Cardiac muscle cell (in vitro differentiated cells and primary cell): ENCODE measurements at regions not wholly inside any gene's neighbourhood (a gene's known extent, or its start where the extent isn't known, plus 50 kb on each side); places are given as distances from the start of the nearest gene placed in this dataset.

Experiments
- DNase-seq, 2 donors: peaks; one replicate each; pipeline versions ENCODE4 v3.0.0 to v3.0.0-alpha.2; 2010 to 2017; ENCODE audit warnings: low read depth in 1 of 2, low spot score in 1 of 2
- H3K27ac ChIP-seq: fragments of 200-600 bp; sonication (generic); 2 replicates; pipeline ENCODE4 v1.5.1; 2016
- H3K27me3 ChIP-seq: fragments of 200-600 bp; sonication (generic); 2 replicates; pipeline ENCODE4 v1.6.0; 2016; ENCODE audit warnings: control low read depth
- H3K36me3 ChIP-seq: fragments of 200-600 bp; sonication (generic); 2 replicates; pipeline ENCODE4 v1.5.1; 2016; ENCODE audit warnings: control low read depth
- H3K4me1 ChIP-seq: fragments of 200-600 bp; sonication (generic); 2 replicates; pipeline ENCODE4 v1.8.1; 2017; ENCODE audit warnings: low read depth, mild to moderate bottlenecking, mixed run types
- H3K4me3 ChIP-seq: fragments of 200-600 bp; sonication (generic); 2 replicates; pipeline ENCODE4 v1.5.1; 2016; ENCODE audit warnings: mild to moderate bottlenecking
- H3K9me3 ChIP-seq: fragments of 200-600 bp; sonication (generic); 2 replicates; pipeline ENCODE4 v1.5.1; 2017; ENCODE audit warnings: low read depth, mild to moderate bottlenecking, control low read depth
- CTCF ChIP-seq: IDR thresholded peaks from 2 replicates; pipeline ENCODE4 v1.5.1; 2012; ENCODE audit warnings: low read depth, mild to moderate bottlenecking, low read length

GRCh38 chr7:130899071-130899560 is 165.1 kb upstream of the KLF14 start:
- Histone ChIP-seq H3K36me3 (no peaks in the 10 kb centered on the region), H3K4me1 (no peaks in the 10 kb centered on the region), H3K4me3 (no peak overlapping the region), H3K27me3 (no peaks in the 10 kb centered on the region), H3K9me3 (no peaks in the 10 kb centered on the region), H3K27ac (no peak overlapping the region)
- DNase-seq: no peak
- TF ChIP-seq CTCF: no peak

GRCh38 chr7:130899638-130900401 is 165.8 kb upstream of the KLF14 start:
- H3K27ac ChIP-seq: no peak overlapping the region
- H3K4me1 ChIP-seq: no peaks in the 10 kb centered on the region
- DNase-seq: no peak
- TF ChIP-seq CTCF: no peak
- H3K27me3 ChIP-seq: no peaks in the 10 kb centered on the region
- no peaks in the 10 kb centered on the region for H3K9me3 ChIP-seq
- no peak overlapping the region for H3K4me3 ChIP-seq
- H3K36me3 ChIP-seq: no peaks in the 10 kb centered on the region

- H3K27ac ChIP-seq: no peak overlapping the region
- no peak for TF ChIP-seq CTCF
- no peaks in the 10 kb centered on the region for H3K27me3 ChIP-seq
- no peaks in the 10 kb centered on the region for H3K36me3 ChIP-seq
- H3K9me3 ChIP-seq: no peaks in the 10 kb centered on the region
- no peak for DNase-seq
- no peak overlapping the region for H3K4me3 ChIP-seq
- H3K4me1 ChIP-seq: no peaks in the 10 kb centered on the region
These were observed 166.6 kb upstream of the KLF14 start for GRCh38 chr7:130900471-130901076.

- TF ChIP-seq CTCF: no peak
- no peak overlapping the region for H3K27ac ChIP-seq
These were observed 167.3 kb upstream of the KLF14 start for GRCh38 chr7:130901209-130901783.

GRCh38 chr7:130902755-130903357 is 168.8 kb upstream of the KLF14 start:
- no peak overlapping the region for H3K27ac ChIP-seq
- no peak overlapping the region for H3K4me3 ChIP-seq
- H3K4me1 ChIP-seq: no peaks in the 10 kb centered on the region
- no peak for TF ChIP-seq CTCF
- no peak for DNase-seq
- no peaks in the 10 kb centered on the region for H3K27me3 ChIP-seq
- H3K36me3 ChIP-seq: no peaks in the 10 kb centered on the region
- H3K9me3 ChIP-seq: no peaks in the 10 kb centered on the region

More at GRCh38 chr7:130901209-130901783, 167.3 kb upstream of the KLF14 start:
- peak in 1 of 2 donors; percentile 97 for DNase-seq
- H3K36me3 ChIP-seq: no peaks in the 10 kb centered on the region
- no peaks in the 10 kb centered on the region for H3K9me3 ChIP-seq
- no peaks in the 10 kb centered on the region for H3K4me1 ChIP-seq
- no peaks in the 10 kb centered on the region for H3K27me3 ChIP-seq
- H3K4me3 ChIP-seq: no peak overlapping the region
